Ecto neural progenitor cell (in vitro differentiated cells): ENCODE measurements at regions not wholly inside any gene's neighbourhood (a gene's known extent, or its start where the extent isn't known, plus 50 kb on each side); places are given as distances from the start of the nearest gene placed in this dataset.
"Not testable (repeated sequence)": the region's sequence is repeated elsewhere in the genome, so short reads cannot be mapped to it uniquely, and the experiment has no call there.

Experiments
- DNase-seq: peaks from one replicate; pipeline ENCODE4 v3.0.0-alpha.2; 2018; ENCODE audit warnings: low spot score

- no peak for DNase-seq
Observed at GRCh38 chr3:157626817-157627216, 123.6 kb upstream of the VEPH1 start.

DNA sequence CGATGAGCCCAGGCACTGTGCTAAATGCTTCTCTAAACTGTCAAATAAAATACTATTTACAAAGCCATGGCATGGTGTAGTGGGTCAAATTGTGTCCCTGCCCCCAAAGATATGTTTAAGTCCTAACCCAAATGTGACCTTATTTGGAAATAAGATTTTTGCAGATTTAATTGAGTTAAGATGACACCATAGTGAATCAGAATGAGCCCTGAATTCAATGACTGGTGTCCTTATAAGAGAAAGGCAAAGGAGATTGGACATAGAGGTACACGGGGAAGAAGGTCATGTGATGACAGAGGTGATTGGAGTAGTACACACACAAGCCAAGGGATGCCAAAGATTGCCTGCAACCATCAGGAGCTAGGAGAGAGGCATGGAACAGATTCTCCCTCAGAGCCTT lies 121.6 kb upstream of the VEPH1 start:
- no peak for DNase-seq

DNA sequence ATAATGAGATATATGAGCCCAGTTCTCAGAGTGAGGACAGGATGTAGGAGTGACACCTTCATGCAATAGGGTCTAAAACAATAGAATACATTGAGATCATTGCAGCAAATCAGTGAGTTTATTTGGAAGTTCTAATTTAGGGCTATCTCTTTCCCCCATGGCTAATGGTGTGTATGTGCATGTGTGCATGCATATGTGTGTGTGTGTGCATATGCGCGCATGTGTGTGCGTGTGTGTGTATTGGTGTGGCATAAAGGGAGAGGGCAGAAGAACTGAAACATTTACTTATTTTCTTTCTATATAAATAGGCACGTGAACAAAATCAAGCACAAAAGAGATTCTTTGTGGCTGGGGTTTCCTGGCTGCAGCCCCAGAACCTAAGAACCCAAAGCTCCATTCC lies 115.7 kb upstream of the VEPH1 start:
- DNase-seq, result no peak

- no peak for DNase-seq
Observed at GRCh38 chr3:157618075-157618760, 115.0 kb upstream of the VEPH1 start.

DNA sequence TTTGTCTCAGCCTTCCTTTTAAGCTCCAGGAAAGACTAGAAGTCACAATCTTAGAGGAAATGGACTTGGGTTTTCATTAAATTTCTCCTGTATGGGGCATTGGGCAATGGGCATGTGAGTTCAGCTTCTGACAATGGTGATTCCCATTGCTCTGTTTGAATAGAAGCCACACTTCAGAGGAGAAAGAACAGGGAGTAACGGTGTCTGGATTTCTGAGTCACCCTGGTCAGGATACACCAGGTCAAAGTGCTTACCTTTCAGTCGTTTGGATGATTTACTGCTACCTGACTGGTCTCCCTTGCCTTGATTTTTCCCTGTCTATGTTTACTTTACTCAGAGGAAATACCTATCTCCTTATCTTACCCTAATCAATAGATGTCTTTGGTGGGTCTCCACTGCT lies 111.7 kb upstream of the VEPH1 start:
- DNase-seq, result no peak

DNA sequence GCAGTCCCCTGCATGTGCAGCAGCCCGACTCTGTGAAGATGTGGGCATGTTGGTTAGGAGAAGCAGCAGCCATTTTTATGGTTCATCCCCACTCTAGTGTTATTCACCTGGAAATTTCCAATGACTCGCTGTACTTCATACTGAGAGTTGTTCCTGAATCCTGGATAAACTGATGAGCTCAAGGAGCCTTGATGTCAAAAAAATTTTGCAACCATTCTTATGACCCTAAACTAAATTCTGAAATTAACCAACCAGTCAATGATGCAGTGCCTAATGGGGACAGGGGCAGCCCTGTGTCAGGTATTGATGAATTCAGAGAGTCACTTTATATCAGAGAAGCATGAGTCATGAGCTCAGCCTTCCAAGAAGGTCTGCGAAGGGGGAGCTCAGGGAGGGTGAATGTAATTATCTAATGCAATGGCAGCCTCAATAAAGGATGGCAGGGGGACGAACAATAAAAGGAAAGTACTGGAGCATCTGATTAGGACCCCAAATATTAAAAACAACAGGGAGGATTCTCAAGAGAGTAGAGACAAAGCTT lies 108.4 kb upstream of the VEPH1 start:
- DNase-seq, result no peak

- DNase-seq, result no peak
Observed at GRCh38 chr3:157610876-157611535, 107.8 kb upstream of the VEPH1 start.

DNA sequence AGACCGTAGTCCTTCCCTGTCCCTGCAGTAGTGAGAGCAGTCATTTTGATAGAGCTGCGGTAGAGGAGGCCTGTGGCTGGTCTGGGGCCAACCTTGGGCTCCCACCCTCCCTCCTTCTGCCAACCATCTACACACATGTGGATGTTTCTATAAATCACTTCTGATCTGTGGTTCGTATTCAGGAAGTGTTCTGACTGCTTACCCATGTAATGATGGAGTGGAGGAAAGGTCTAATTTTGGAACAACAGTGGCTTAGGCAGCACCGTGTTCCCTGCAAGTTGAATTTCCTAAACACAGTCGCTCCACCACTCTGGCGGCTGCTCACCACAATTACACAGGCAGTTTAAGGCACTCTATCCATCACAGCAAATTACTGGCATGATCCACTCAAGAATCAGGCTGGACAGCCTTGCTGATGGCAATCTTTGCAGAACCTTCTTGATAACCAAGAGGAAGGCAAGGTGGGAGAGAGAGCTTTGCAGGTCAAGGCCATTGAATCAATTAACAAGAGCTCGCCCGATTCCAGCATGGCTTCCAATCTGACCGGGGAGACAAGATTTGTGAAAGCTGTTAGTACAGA lies 104.7 kb upstream of the VEPH1 start:
- DNase-seq, result no peak

- no peak for DNase-seq
Observed at GRCh38 chr3:157606852-157607197, 103.6 kb upstream of the VEPH1 start.

DNA sequence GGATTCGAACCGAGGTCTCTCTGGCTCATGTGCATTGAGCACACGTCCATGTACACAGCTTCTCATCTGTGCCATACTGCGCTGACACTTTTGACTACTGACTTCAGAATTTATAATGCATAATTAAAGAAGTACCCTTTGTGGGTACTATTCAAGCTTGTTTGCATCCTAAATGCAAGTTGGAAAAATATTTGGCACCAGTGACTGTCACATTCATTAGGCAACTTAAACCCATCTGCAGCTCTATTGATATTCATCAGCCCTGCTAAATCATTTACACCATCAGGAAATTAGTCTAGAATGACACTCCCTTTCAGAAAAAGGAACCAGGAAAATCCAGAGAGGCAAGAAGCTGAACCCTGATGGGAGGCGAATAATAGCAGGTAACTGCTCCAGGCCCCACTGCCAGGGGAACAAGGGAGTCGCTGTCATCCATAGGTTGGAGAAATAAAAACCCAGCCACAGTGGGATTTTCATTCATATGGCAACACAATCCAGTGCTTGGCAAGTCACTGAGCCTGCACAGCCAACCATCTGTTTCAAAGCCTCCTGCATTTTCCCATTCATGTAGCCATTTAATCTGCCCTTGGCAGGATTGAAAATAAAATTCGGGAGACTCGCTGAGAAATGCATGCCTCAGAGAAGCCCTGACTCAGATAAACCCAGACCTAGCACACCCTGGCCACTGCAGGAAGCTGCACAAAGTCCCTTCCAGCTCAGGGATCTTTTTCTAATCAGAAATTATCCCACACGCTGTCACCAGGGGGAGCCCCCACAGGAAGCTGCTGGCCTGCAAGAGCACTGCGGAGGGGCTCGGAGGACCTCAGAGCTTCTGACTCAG lies 103.0 kb upstream of the VEPH1 start:
- DNase-seq, result peak; percentile 88

- no peak for DNase-seq
Observed at GRCh38 chr3:157605356-157605755, 102.1 kb upstream of the VEPH1 start.

GRCh38 chr3:157602424-157602823 lies 99.2 kb upstream of the VEPH1 start:
- DNase-seq, result no peak

DNA sequence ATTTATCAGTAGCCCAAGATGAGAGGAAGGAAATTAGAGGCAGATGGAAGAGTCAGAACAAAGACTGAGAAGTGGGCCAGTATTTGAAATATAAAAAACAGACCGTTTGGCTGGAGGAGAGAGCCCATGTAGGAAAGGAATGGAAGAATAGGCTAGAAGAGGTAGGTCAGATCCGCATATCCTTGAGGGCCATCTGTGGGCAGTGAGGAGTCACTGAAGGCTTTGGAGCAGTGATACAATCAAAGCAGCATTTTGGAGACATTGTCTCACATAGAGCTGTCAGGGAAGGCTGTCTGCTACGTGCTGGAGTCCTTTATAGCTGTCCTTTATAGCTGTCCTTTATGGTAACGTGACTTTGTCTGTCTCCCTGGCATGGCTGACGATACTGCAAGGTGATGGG lies 92.0 kb upstream of the VEPH1 start:
- DNase-seq, result no peak

DNA sequence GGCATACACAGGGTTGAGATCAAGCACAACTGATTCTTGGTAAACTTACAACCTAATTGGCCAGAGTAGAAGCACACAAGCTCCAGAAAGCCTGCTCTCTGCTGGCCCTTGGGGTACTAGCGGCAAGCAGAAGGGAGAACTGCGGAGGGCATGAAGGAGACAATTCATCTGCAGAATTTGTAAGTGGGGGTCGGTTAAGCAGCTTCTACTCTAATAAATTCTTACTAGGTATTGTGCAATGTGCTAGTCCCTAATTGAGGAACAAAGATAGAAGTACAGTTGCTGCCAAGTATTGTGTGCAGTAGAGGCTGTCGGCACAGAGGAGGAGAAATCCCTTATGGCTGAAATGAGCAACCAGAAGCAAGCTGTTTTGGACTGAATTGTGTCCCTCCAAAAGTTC lies 91.2 kb upstream of the VEPH1 start:
- no peak for DNase-seq

GRCh38 chr3:157592769-157593168 lies 89.6 kb upstream of the VEPH1 start:
- DNase-seq, result no peak

- DNase-seq, result no peak
Observed at GRCh38 chr3:157590273-157590672, 87.1 kb upstream of the VEPH1 start.

DNA sequence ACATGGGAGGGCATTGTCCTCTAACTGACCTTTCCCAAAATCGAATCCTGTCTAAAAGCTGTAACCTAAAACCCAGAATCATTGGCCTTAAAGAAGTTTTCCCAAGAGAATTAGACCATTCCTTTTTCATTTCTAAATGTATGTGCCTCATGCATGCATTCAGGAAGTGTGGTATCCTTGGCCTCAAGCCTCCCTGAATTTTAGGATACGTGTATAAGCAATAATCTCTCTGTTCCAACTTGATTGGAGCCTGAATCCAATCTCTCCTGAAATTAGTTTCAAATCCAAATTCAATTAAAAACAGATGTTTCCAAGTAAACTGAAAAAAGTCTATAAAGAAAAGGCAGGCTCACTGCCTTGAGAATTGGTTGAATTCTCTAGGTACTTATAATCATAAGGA lies 86.0 kb upstream of the VEPH1 start:
- no peak for DNase-seq

DNA sequence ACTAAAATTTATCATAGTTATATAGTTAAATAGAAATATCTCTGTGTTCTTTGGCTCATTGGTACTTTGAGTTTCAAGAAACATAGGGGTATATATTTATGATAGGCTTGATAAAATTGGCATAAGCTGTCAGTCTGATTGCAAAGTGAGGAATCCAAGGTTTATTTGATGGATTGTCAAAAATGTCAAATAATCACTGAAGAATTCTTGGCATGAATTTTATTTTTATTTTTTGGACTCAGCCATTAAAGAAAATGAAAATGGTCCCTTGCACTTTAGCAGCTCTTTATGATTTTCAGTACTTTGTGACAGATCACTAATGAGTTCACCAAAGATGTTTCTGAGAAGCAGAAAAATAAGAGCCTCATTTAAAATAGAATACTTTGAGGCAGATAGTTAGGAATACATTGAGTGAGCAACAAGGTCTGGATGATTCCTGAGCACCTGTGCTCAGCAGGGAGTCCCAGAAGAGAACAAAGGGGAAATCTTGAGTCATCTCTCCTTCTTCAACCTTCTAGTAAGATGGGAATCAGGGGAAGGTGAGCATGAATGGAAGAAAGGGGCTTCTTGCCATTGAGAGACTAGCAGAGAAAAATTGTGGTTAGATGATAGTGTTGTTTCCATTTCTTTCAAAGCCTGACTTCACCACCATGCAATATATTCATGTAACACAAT lies 85.3 kb upstream of the VEPH1 start:
- no peak for DNase-seq

GRCh38 chr3:157586293-157586692 lies 83.1 kb upstream of the VEPH1 start:
- DNase-seq, result no peak

DNA sequence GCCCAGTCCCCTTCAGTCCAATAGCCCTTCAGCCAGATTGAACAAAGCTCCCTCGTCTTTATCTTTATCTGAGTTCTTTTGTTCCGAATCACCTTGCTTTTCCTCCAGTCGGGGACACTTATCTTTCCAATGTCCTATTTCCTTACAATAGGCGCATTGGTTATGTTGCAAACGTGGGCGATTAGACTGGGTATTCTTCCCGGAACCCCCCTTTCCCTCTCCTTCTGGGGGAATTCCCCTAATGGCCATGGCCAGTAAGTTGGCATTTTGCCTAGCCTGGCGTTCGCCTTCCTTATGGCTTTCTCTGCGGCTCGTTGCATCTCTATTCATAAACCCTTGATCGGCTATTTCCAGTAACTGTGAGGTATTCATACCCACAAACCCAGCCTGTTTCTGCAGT lies 82.2 kb upstream of the VEPH1 start:
- DNase-seq, result no peak

DNA sequence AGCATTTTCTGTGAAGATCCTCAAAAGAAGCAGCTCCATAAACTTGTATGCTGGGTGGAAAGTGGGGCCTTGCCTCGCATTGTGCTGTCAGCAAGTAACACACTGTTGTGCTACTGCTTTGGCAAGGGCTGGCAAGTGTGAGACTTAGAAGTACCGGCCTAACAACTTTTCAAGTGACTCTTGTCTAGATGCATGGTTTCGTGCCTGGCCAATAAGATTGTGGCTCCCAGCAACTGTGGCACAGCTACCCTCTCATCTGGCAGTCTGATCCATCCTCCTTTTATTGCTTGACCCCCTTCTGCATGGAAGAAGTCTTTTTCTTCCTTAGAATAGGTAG lies 79.4 kb upstream of the VEPH1 start:
- no peak for DNase-seq

DNA sequence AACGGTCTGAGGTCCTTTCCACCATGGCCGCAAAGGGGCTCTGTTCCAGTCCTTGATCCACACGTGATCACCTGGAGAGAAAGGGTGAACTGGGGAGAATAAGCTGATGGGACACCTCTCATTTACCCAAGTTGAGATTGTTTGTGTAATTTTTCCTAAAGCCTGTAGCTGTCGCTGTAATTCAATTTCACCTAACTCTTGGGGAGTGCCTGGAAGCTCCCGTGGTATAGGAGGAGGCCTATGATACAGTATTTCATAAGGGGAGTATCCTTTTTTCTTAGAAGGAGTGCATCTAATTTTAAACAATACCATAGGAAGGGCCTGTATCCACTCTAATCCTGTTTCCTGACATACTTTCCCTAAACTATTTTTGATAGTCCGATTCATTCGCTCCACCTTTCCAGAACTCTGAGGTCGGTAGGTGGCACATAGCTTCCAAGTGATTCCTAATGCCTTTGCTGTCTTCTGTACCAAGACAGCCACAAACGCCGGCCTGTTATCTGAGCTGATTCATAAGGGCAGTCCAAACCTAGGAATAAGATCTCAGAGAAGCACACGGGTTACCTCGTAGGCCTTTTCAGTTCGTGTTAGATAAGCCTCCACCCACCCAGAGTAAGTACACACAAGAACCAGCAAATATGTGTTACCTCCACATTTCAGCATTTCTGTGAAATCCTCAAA lies 78.9 kb upstream of the VEPH1 start:
- DNase-seq, result not testable (repeated sequence)
